ENCODE measurements at regions not wholly inside any gene's neighbourhood (a gene's known extent, or its start where the extent isn't known, plus 50 kb on each side); places are given as distances from the start of the nearest gene placed in this dataset.
"Not testable (repeated sequence)": the region's sequence is repeated elsewhere in the genome, so short reads cannot be mapped to it uniquely, and the experiment has no call there.

DNA sequence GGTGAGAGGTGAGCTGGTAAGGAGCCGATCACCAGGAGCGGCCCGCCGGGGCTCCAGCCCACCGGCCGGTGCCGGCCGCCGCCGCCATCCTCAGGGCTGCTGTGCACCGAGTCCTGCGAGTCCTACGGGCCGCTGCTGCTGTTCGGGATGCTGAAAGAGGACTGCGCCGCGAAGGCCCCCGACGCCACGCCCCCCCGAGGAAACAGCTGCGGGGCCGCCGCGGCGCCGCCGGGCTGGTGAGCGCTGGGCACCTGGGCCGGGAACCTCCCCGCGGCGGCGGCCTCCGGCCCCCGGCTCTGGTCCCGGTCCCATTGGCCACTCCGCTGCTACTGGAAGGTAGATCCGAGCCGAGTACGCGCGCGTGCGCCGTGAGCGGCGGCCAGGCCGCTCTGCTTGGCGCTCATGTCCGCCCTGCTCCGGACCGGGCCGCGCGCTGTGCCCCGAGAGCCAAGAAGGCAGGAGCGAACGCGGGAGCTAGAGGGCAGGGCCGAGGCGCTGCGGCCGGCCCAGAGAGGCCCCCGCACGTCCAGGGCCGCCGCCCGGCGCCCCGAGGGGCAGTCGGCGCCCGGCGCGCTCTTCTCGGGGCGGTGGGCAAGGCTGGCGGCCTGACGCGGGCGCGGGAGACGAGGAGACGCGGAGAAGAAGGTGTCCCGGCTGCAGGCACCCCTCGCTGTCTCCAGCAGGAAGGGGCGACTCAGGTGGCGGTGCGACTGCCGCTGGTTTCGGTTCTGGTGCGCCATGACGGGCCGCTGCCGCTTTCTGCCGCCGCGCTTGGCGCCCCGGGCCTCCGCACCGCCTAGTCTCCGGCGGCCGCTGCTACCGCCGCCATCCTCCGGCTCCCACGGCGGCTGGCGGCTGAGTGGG lies 121.3 kb upstream of the WIPF3 start:
- intact Hi-C loops (cut with micrococcal nuclease) = no loop called here
- peak overlapping the region; percentile 60; the same call in 1 of the 2 replicates for H3K9ac ChIP-seq (ENCODE audit: low read depth, low read length)

GRCh38 chr7:29685651-29686271 lies 120.5 kb upstream of the WIPF3 start:
- H3K9me1 ChIP-seq (ENCODE audit: insufficient read depth, low read length); CTCF ChIA-PET; H2BK120ac ChIP-seq (ENCODE audit: low read depth, low read length); H2BK15ac ChIP-seq (ENCODE audit: low read depth, low read length); intact Hi-C loops (cut with micrococcal nuclease); H3K27me3 ChIP-seq (ENCODE audit: control insufficient read depth, insufficient read depth, low read length); H3K14ac ChIP-seq (replicated peaks; ENCODE audit: low read depth, low read length); H2AFZ ChIP-seq (replicated peaks; ENCODE audit: low read length, poor library complexity); in situ Hi-C loops (cut with MboI; ENCODE audit: low sequenced_read_pairs); H2BK20ac ChIP-seq (ENCODE audit: low read depth, low read length); dilution Hi-C loops (cut with HindIII; ENCODE audit: low sequenced_read_pairs, unreplicated experiment); H3K18ac ChIP-seq (ENCODE audit: low read depth, low read length); H3K27ac ChIP-seq (ENCODE audit: insufficient read depth, low read length); H3K9ac ChIP-seq (ENCODE audit: low read depth, low read length); H3K9me3 ChIP-seq (ENCODE audit: control insufficient read depth, insufficient read depth, low read length); H4K8ac ChIP-seq (ENCODE audit: low read depth in 2 of 2, low read length in 2 of 2); H2AK5ac ChIP-seq (ENCODE audit: low read depth, low read length); H4K91ac ChIP-seq (ENCODE audit: insufficient read depth, low read depth, low read length); H3K36me3 ChIP-seq (ENCODE audit: control insufficient read depth, insufficient read depth, low read length); H3K23ac ChIP-seq (ENCODE audit: low read depth, low read length); H2AK9ac ChIP-seq (replicated peaks; ENCODE audit: low read depth, low read length, poor library complexity); ATAC-seq (ENCODE audit: low read depth); H2BK5ac ChIP-seq (ENCODE audit: low read depth, low read length, poor library complexity, severe bottlenecking); H3K56ac ChIP-seq (ENCODE audit: extremely low read depth, insufficient read depth, low read length); H3K79me1 ChIP-seq (ENCODE audit: low read depth in 1 of 2, low read length in 2 of 2); DNase-seq; POLR2A ChIA-PET (ENCODE audit: unreplicated experiment); H3K4me1 ChIP-seq (ENCODE audit: control insufficient read depth, insufficient read depth, low read length); H4K20me1 ChIP-seq (ENCODE audit: insufficient read depth, low read length); BruUV-seq (replicated peaks); H3K4ac ChIP-seq (ENCODE audit: low read depth, low read length); H4K5ac ChIP-seq (ENCODE audit: low read depth, low read length): not testable (repeated sequence)
- Histone ChIP-seq H3K4me3 (ENCODE audit: insufficient read depth, low read depth, low read length) (peak overlapping the region; percentile 53), H3K4me2 (ENCODE audit: low read depth, low read length) (peak overlapping the region; percentile 36; the same call in 1 of the 2 replicates)
- no CpG with 5 or more reads among the region's 21 CpGs for WGBS, 2 experiments (ENCODE audit: extremely low coverage in 2 of 2, insufficient read length in 1 of 2)

More for the DNA sequence above, 121.3 kb upstream of the WIPF3 start:
- BruUV-seq (replicated peaks) = no TSS peak
- Histone ChIP-seq H2BK15ac (ENCODE audit: low read depth, low read length) (no peak overlapping the region), H2BK20ac (ENCODE audit: low read depth, low read length) (no peak overlapping the region), H2BK120ac (ENCODE audit: low read depth, low read length) (no peak overlapping the region), H3K14ac (replicated peaks; ENCODE audit: low read depth, low read length) (no peak overlapping the region), H4K8ac (ENCODE audit: low read depth in 2 of 2, low read length in 2 of 2) (no peak overlapping the region), H3K4me1 (ENCODE audit: control insufficient read depth, insufficient read depth, low read length) (no peaks in the 10 kb centered on the region), H2AK5ac (ENCODE audit: low read depth, low read length) (no peak overlapping the region), H3K4ac (ENCODE audit: low read depth, low read length) (no peak overlapping the region), H3K79me1 (ENCODE audit: low read depth in 1 of 2, low read length in 2 of 2) (no peaks in the 10 kb centered on the region), H3K9me1 (ENCODE audit: insufficient read depth, low read length) (no peaks in the 10 kb centered on the region), H3K27ac (ENCODE audit: insufficient read depth, low read length) (no peak overlapping the region; the same call in 1 of the 2 replicates), H4K5ac (ENCODE audit: low read depth, low read length) (no peak overlapping the region), H2AFZ (replicated peaks; ENCODE audit: low read length, poor library complexity) (peak overlapping the region; percentile 75), H3K56ac (ENCODE audit: extremely low read depth, insufficient read depth, low read length) (no peak overlapping the region), H3K27me3 (ENCODE audit: control insufficient read depth, insufficient read depth, low read length) (no peaks in the 10 kb centered on the region), H2AK9ac (replicated peaks; ENCODE audit: low read depth, low read length, poor library complexity) (no peak overlapping the region), H3K18ac (ENCODE audit: low read depth, low read length) (no peak overlapping the region), H3K4me2 (ENCODE audit: low read depth, low read length) (peak overlapping the region; percentile 10; the same call in 1 of the 2 replicates), H3K4me3 (ENCODE audit: insufficient read depth, low read depth, low read length) (peak overlapping the region; percentile 53), H4K20me1 (ENCODE audit: insufficient read depth, low read length) (no peaks in the 10 kb centered on the region), H3K36me3 (ENCODE audit: control insufficient read depth, insufficient read depth, low read length) (no peaks in the 10 kb centered on the region), H2BK5ac (ENCODE audit: low read depth, low read length, poor library complexity, severe bottlenecking) (no peak overlapping the region), H3K9me3 (ENCODE audit: control insufficient read depth, insufficient read depth, low read length) (no peaks in the 10 kb centered on the region), H3K23ac (ENCODE audit: low read depth, low read length) (no peak overlapping the region), H4K91ac (ENCODE audit: insufficient read depth, low read depth, low read length) (no peak overlapping the region)
- TF ChIP-seq MXI1 (IDR thresholded peaks at IDR 0.05; ENCODE audit: borderline replicate concordance, low read depth, low read length) = no peak
- TF ChIP-seq CEBPB (IDR thresholded peaks at IDR 0.05; ENCODE audit: low read depth, low read length) = no peak
- no peak for TF ChIP-seq MAZ (IDR thresholded peaks at IDR 0.05; ENCODE audit: borderline replicate concordance, low read depth, low read length)
- TF ChIP-seq RFX5 (IDR thresholded peaks at IDR 0.05; ENCODE audit: low read depth, low read length) = no peak
- no peak for TF ChIP-seq POLR2A (IDR thresholded peaks at IDR 0.05; ENCODE audit: low read depth, low read length)
- TF ChIP-seq MAFK (IDR thresholded peaks at IDR 0.05; ENCODE audit: low read depth, low read length) = no peak
- TF ChIP-seq USF2 (IDR thresholded peaks at IDR 0.05; ENCODE audit: low read depth, low read length) = no peak
- dilution Hi-C loops (cut with HindIII; ENCODE audit: low sequenced_read_pairs, unreplicated experiment) (no loop called here), in situ Hi-C loops (cut with MboI; ENCODE audit: low sequenced_read_pairs) (no loop called here)
- ChIA-PET CTCF (no interaction called here), POLR2A (ENCODE audit: unreplicated experiment) (no interaction called here)
- WGBS, 2 experiments (ENCODE audit: extremely low coverage in 2 of 2, insufficient read length in 1 of 2) = 1% methylated on average over 46 of the region's 114 CpGs; no CpG with 5 or more reads in 1 of the 2 experiments
- peak; percentile 95 for ATAC-seq (ENCODE audit: low read depth)
- DNase-seq = peak; percentile 50
